Keratinocyte (primary cell): ENCODE measurements at regions not wholly inside any gene's neighbourhood (a gene's known extent, or its start where the extent isn't known, plus 50 kb on each side); places are given as distances from the start of the nearest gene placed in this dataset.

Experiments used
- CTCF ChIP-seq, 3 experiments: IDR thresholded peaks in 1 of 3; conservative IDR thresholded peaks in 1 of 3; optimal IDR thresholded peaks in 1 of 3; 2 replicates in 2 of 3; 3 replicates in 1 of 3; pipeline versions ENCODE3 to v1.5.1; 2011; ENCODE audit warnings: low read length in 3 of 3, mild to moderate bottlenecking in 3 of 3, moderate library complexity in 2 of 3, control low read depth in 1 of 3, inconsistent platforms in 1 of 3; ENCODE audit not compliant: insufficient read depth in 2 of 3; ENCODE audit errors: extremely low read depth in 1 of 3
- EZH2 ChIP-seq: IDR thresholded peaks from one replicate; pipeline ENCODE4 v1.6.1; 2012; ENCODE audit warnings: inconsistent platforms, mild to moderate bottlenecking, low read length, moderate library complexity

GRCh38 chr11:28526406-28526751 is 418.2 kb downstream of the METTL15 start:
- TF ChIP-seq CTCF (optimal IDR thresholded peaks at IDR 0.05 in 1 of 3, IDR thresholded peaks at IDR 0.05 in 1 of 3, conservative IDR thresholded peaks at IDR 0.05 in 1 of 3; ENCODE audit: extremely low read depth in 1 of 3, insufficient read depth in 2 of 3, low read length in 3 of 3), result no peak
- no peak for TF ChIP-seq EZH2
